Ovary (tissue), 7 donors: ENCODE measurements at regions not wholly inside any gene's neighbourhood (a gene's known extent, or its start where the extent isn't known, plus 50 kb on each side); places are given as distances from the start of the nearest gene placed in this dataset.

ENCODE experiments used
- DNase-seq, 5 donors: peaks; one replicate each; pipeline ENCODE4 v3.0.0-alpha.2; 2019 to 2020
- H3K27ac ChIP-seq, 2 donors: fragments of 200-600 bp; one replicate each; pipeline versions ENCODE4 v1.5.1 to v1.8.0; 2019 to 2022
- H3K27me3 ChIP-seq: fragments of 200-600 bp; one replicate; pipeline ENCODE4 v1.8.0; 2022
- H3K36me3 ChIP-seq: fragments of 200-600 bp; sonication (generic); one replicate; pipeline ENCODE4 v1.5.1; 2019
- H3K4me1 ChIP-seq: one replicate; pipeline ENCODE4 v1.8.1; 2013; ENCODE audit warnings: mild to moderate bottlenecking, moderate library complexity; ENCODE audit not compliant: insufficient read depth
- H3K4me3 ChIP-seq: fragments of 200-600 bp; sonication (generic); one replicate; pipeline ENCODE4 v1.5.1; 2017
- H3K9me3 ChIP-seq, 2 donors: fragments of 200-600 bp in 1 of 2; sonication (generic) in 1 of 2; one replicate each; pipeline versions ENCODE4 v1.5.1 to v1.8.1; 2013 to 2019; ENCODE audit warnings: mild to moderate bottlenecking in 1 of 2, moderate library complexity in 1 of 2
- EP300 ChIP-seq: sonication (generic); formaldehyde crosslinking; IDR thresholded peaks from one replicate; pipeline ENCODE4 v1.6.1; 2017; ENCODE audit warnings: antibody characterized with exemption
- POLR2A ChIP-seq: fragments of 450-650 bp; IDR thresholded peaks from one replicate; pipeline ENCODE4 v1.6.1; 2017; ENCODE audit warnings: antibody characterized with exemption, mild to moderate bottlenecking, moderate library complexity
- WGBS, 3 donors: extraction: QIAGEN DNeasy Blood & Tissue Kit in 1 of 3; methylation state at CpG; one replicate each; pipeline versions ENCODE4 v1.1.5 to v1.1.7; 2013 to 2017; 5-methylcytosine and 5-hydroxymethylcytosine counted together
- intact Hi-C, 4 donors: fragments of 100-400 bp; cut with DNase I; formaldehyde crosslinking; loops; one replicate each; pipeline versions ENCODE4 v1.11.0 to v1.15.1; 2022 to 2023
- TF ChIP-seq, protein P1 (sequence below), 3 donors: fragments of 450-650 bp in 2 of 3; fragments of 200-600 bp in 1 of 3; IDR thresholded peaks; one replicate each; pipeline versions ENCODE4 v1.5.1 to v1.8.0; 2016 to 2022; ENCODE audit warnings: antibody characterized with exemption in 3 of 3, mild to moderate bottlenecking in 1 of 3
- donor health status: DM: no; HTN: no; CAD: no; lungs with moderate emphysema.
- donor health status: DM: no; HTN: no; CAD: no.
- donor health status: Bipolar disorder and iron deficiency.
- donor health status: DM: no; HTN: no; CAD: no.
- donor health status: DM: yes; HTN: yes; CAD: no.

- Histone ChIP-seq H3K27ac (no peak overlapping the region), H3K4me3 (no peak overlapping the region), H3K27me3 (no peaks in the 10 kb centered on the region), H3K36me3 (no peaks in the 10 kb centered on the region), H3K4me1 (no peaks in the 10 kb centered on the region), H3K9me3 (no peaks in the 10 kb centered on the region)
- DNase-seq = no peak
- intact Hi-C loops = no loop called here
- TF ChIP-seq, protein P1, sequence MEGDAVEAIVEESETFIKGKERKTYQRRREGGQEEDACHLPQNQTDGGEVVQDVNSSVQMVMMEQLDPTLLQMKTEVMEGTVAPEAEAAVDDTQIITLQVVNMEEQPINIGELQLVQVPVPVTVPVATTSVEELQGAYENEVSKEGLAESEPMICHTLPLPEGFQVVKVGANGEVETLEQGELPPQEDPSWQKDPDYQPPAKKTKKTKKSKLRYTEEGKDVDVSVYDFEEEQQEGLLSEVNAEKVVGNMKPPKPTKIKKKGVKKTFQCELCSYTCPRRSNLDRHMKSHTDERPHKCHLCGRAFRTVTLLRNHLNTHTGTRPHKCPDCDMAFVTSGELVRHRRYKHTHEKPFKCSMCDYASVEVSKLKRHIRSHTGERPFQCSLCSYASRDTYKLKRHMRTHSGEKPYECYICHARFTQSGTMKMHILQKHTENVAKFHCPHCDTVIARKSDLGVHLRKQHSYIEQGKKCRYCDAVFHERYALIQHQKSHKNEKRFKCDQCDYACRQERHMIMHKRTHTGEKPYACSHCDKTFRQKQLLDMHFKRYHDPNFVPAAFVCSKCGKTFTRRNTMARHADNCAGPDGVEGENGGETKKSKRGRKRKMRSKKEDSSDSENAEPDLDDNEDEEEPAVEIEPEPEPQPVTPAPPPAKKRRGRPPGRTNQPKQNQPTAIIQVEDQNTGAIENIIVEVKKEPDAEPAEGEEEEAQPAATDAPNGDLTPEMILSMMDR (IDR thresholded peaks at IDR 0.05) = no peak
- TF ChIP-seq EP300 = no peak
- no peak for TF ChIP-seq POLR2A
Observed at GRCh38 chr2:187102381-187102780, 253.4 kb upstream of the ZSWIM2 start.

DNA sequence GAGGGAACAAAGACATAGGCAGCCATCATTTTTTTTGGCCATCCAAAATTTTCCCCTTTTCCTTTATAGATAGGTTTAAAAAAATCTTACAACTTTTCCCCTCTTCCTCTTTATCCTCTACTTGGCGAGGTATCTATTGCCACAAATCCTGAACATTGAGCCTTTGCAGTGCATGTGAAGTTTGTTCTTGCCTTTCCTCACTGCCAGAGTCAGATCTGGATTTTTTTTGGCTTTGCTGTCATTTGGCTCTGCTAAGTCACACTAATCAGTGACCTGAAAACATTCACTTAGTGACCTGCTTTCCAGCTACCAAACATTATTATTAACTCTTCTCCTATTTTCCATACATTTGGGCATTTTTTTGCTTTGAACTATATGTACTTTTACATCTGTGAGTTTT is 249.2 kb upstream of the ZSWIM2 start:
- TF ChIP-seq, protein P1 (IDR thresholded peaks at IDR 0.05) = no peak
- TF ChIP-seq EP300 (no peak), POLR2A (no peak)
- WGBS, 3 donors = 90 to 92% (median 90%) methylated on average over 1 of the region's 1 CpG

DNA sequence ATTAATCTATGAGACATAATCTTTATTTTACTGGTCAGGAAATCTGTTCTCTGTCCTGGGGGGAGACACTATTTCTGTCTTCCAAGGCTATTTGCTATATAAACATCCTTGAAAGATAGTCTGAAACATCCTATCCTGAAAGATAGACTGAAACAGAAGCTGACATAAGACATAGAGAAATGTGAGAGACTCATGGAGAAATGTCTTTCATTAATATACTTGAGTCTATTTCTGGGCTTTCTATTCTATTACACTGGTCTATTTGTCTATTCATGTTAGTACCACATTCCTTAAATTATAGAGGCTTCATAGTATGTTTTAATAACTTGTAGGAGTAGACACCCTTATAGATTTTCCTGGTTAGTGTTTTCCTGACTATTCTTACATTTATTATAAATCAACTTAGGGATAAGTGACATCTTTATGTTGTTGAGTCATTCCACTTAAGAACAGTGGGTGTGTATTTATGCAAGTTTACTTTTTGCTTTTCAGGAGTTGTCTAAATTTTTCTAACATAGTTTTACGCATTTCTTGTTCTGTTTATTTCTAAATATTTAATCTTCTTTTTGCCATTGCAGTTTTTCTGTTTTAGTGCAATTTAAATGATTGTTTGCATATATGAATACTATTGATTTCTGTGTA is 244.9 kb upstream of the ZSWIM2 start:
- Histone ChIP-seq H3K4me1 (no peaks in the 10 kb centered on the region), H3K27ac (no peak overlapping the region), H3K36me3 (no peaks in the 10 kb centered on the region), H3K4me3 (no peak overlapping the region), H3K27me3 (no peaks in the 10 kb centered on the region), H3K9me3 (no peaks in the 10 kb centered on the region)
- DNase-seq = no peak
- intact Hi-C loops = no loop called here
- 80 to 91% (median 90%) methylated on average over 1 of the region's 1 CpG for WGBS, 3 donors
- TF ChIP-seq EP300 (no peak), POLR2A (no peak)
- TF ChIP-seq, protein P1 (IDR thresholded peaks at IDR 0.05) = no peak

More for the DNA sequence above, 249.2 kb upstream of the ZSWIM2 start:
- H3K4me1 ChIP-seq = no peaks in the 10 kb centered on the region
- no peak overlapping the region for H3K27ac ChIP-seq
- intact Hi-C loops = no loop called here
- H3K27me3 ChIP-seq = no peaks in the 10 kb centered on the region
- no peaks in the 10 kb centered on the region for H3K9me3 ChIP-seq
- no peaks in the 10 kb centered on the region for H3K36me3 ChIP-seq
- no peak for DNase-seq
- H3K4me3 ChIP-seq = no peak overlapping the region

DNA sequence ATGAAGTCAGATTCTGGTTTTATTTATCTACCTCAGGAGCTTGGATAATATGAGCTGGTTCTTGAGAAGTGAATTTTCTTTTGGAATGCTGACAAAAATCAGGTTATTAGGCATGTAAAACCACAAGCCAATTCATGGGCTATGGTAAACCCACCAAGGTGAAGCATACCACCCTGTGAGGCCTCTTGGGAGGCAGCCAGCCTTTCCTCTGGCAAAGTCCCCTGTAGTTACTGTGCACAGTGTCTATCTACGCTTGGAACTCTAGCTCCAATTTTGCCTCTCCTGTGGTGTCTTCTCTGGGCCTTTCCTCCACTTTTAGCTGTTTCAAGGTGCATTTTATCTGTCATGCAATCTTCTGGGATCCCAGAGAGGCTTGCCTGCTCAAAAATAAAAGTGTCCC is 242.7 kb upstream of the ZSWIM2 start:
- Histone ChIP-seq H3K27ac (no peak overlapping the region), H3K27me3 (no peaks in the 10 kb centered on the region), H3K9me3 (no peaks in the 10 kb centered on the region), H3K36me3 (no peaks in the 10 kb centered on the region), H3K4me3 (no peak overlapping the region), H3K4me1 (no peaks in the 10 kb centered on the region)
- no peak for DNase-seq
- intact Hi-C loops = no loop called here
- WGBS, 3 donors = 96 to 100% (median 100%) methylated on average over 1 of the region's 1 CpG
- TF ChIP-seq, protein P1 (IDR thresholded peaks at IDR 0.05) = no peak
- no peak for TF ChIP-seq EP300
- no peak for TF ChIP-seq POLR2A
